ENCODE measurements at regions not wholly inside any gene's neighbourhood (a gene's known extent, or its start where the extent isn't known, plus 50 kb on each side); places are given as distances from the start of the nearest gene placed in this dataset.

DNA sequence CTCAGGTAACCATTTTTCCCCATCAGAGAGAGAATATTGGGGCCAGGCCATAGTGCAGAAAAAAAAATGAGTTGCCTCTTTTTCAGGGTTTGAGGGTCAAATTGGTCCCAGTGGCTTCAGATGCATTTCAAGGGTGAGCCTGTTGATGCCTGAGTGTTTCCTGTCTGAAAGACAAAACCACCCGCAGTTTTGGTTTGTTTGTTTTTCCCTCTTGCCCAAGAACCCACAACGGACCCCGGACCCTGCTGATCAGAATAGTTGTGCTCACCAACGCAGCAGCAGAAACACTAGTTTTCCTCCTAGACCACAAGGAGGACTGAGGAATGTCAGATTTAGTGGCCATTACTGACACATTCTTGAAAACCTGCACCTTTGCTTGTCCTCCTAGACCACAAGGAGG, 1433.1 kb downstream of the PLA2G4A start:
- no peaks in the 10 kb centered on the region for H3K4me1 ChIP-seq (ENCODE audit: control insufficient read depth, insufficient read depth, low read length)
- no peak overlapping the region for H3K4me3 ChIP-seq (ENCODE audit: low read length)
- 88% methylated on average over 4 of the region's 4 CpGs for WGBS (ENCODE audit: insufficient coverage)
- H3K36me3 ChIP-seq (ENCODE audit: control insufficient read depth, insufficient read depth, low read length): no peaks in the 10 kb centered on the region
- H3K9me3 ChIP-seq (replicated peaks; ENCODE audit: control insufficient read depth, low read depth, low read length): peaks cover 19% of the 10 kb centered on the region
- no peaks in the 10 kb centered on the region for H3K27me3 ChIP-seq (ENCODE audit: control insufficient read depth, insufficient read depth, low read length)
- DNase-seq: no peak
- H3K27ac ChIP-seq (ENCODE audit: low read length): no peak overlapping the region

DNA sequence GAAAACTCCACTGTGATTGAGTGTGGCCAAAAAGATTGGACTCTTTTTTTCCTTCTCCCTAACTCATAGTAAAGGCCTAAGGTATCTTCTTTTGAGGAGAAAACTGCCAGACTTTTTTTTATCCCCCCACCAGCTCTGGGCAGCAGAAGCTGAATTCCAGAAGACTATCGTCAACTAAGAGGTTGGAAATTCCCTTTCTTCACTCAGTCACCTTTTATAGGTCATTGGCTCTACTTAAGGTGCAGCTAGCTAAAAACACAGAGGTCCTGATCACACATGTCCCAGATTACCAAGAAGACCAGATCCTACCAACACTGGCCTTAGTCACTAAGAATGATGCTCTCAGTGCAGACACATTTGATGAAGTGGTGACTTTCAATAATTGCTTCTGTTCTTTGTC, 1441.2 kb downstream of the PLA2G4A start:
- Histone ChIP-seq H3K4me3 (ENCODE audit: low read length) (no peak overlapping the region), H3K27ac (ENCODE audit: low read length) (no peak overlapping the region), H3K36me3 (ENCODE audit: control insufficient read depth, insufficient read depth, low read length) (no peaks in the 10 kb centered on the region), H3K4me1 (ENCODE audit: control insufficient read depth, insufficient read depth, low read length) (no peaks in the 10 kb centered on the region), H3K27me3 (ENCODE audit: control insufficient read depth, insufficient read depth, low read length) (no peaks in the 10 kb centered on the region), H3K9me3 (replicated peaks; ENCODE audit: control insufficient read depth, low read depth, low read length) (peaks cover 6% of the 10 kb centered on the region)
- no peak for DNase-seq
- WGBS (ENCODE audit: insufficient coverage): no CpG with 5 or more reads among the region's 1 CpG

- no peak for DNase-seq
- H3K36me3 ChIP-seq (ENCODE audit: control insufficient read depth, insufficient read depth, low read length): no peaks in the 10 kb centered on the region
- peaks cover 6% of the 10 kb centered on the region for H3K9me3 ChIP-seq (replicated peaks; ENCODE audit: control insufficient read depth, low read depth, low read length)
- no peak overlapping the region for H3K4me3 ChIP-seq (ENCODE audit: low read length)
- H3K27me3 ChIP-seq (ENCODE audit: control insufficient read depth, insufficient read depth, low read length): no peaks in the 10 kb centered on the region
- no peaks in the 10 kb centered on the region for H3K4me1 ChIP-seq (ENCODE audit: control insufficient read depth, insufficient read depth, low read length)
- no peak overlapping the region for H3K27ac ChIP-seq (ENCODE audit: low read length)
- whole genome bisulfite sequencing (ENCODE audit: insufficient coverage): no CpG with 5 or more reads among the region's 1 CpG
These were observed 1441.7 kb downstream of the PLA2G4A start for GRCh38 chr1:188270497-188270896.

DNA sequence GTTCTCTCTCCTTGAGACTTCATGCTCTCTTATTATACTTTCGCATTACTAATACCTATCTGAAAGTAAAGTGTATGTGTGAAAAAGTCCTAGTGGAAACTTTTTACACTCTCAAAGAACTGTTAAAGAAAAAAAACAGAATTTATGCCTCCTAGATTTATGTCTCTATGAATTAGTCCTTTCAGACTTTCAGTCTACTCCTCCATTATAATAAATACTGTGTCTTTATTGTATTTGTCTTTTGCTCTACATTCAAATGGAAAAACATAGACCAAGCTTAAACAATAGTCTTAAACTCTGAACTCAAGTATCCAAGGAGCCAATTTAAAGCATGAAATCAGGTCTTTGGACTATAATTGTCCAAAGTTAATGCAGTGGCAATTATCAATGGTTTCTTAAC, 1449.0 kb downstream of the PLA2G4A start:
- no peak for DNase-seq
- Histone ChIP-seq H3K27me3 (ENCODE audit: control insufficient read depth, insufficient read depth, low read length) (no peaks in the 10 kb centered on the region), H3K4me3 (ENCODE audit: low read length) (no peak overlapping the region), H3K4me1 (ENCODE audit: control insufficient read depth, insufficient read depth, low read length) (no peaks in the 10 kb centered on the region), H3K9me3 (replicated peaks; ENCODE audit: control insufficient read depth, low read depth, low read length) (no peaks in the 10 kb centered on the region), H3K36me3 (ENCODE audit: control insufficient read depth, insufficient read depth, low read length) (no peaks in the 10 kb centered on the region), H3K27ac (ENCODE audit: low read length) (no peak overlapping the region)
- no CpG with 5 or more reads among the region's 1 CpG for whole genome bisulfite sequencing (ENCODE audit: insufficient coverage)

- WGBS (ENCODE audit: insufficient coverage): no CpG with 5 or more reads among the region's 3 CpGs
- Histone ChIP-seq H3K36me3 (ENCODE audit: control insufficient read depth, insufficient read depth, low read length) (no peaks in the 10 kb centered on the region), H3K27me3 (ENCODE audit: control insufficient read depth, insufficient read depth, low read length) (no peaks in the 10 kb centered on the region), H3K27ac (ENCODE audit: low read length) (no peak overlapping the region), H3K9me3 (replicated peaks; ENCODE audit: control insufficient read depth, low read depth, low read length) (no peaks in the 10 kb centered on the region), H3K4me3 (ENCODE audit: low read length) (no peak overlapping the region), H3K4me1 (ENCODE audit: control insufficient read depth, insufficient read depth, low read length) (no peaks in the 10 kb centered on the region)
- DNase-seq: no peak
These were observed 1453.2 kb downstream of the PLA2G4A start for GRCh38 chr1:188281921-188282320.

DNA sequence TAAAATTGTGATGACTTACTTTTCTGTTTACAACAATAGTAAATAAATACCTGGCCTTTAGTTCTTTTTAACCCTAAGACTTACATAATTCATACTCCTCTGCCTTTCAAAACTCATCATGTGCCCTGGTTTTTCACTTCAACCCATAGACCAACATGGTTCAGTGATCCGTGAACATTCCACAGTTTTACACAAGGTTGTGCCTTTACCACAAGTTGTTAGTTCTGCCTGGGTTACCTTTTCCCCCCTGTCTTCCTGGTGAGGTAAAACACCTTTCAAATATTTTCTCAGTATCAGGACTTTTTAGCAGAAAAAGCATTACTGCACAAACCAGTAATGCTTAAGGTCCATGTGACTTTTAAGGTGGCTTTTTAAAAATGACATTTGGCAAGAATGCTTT, 1466.4 kb downstream of the PLA2G4A start:
- Histone ChIP-seq H3K27me3 (ENCODE audit: control insufficient read depth, insufficient read depth, low read length) (no peaks in the 10 kb centered on the region), H3K4me1 (ENCODE audit: control insufficient read depth, insufficient read depth, low read length) (no peaks in the 10 kb centered on the region), H3K4me3 (ENCODE audit: low read length) (no peak overlapping the region), H3K36me3 (ENCODE audit: control insufficient read depth, insufficient read depth, low read length) (no peaks in the 10 kb centered on the region), H3K27ac (ENCODE audit: low read length) (no peak overlapping the region), H3K9me3 (replicated peaks; ENCODE audit: control insufficient read depth, low read depth, low read length) (no peaks in the 10 kb centered on the region)
- WGBS (ENCODE audit: insufficient coverage): 89% methylated on average over 1 of the region's 1 CpG
- DNase-seq: no peak

DNA sequence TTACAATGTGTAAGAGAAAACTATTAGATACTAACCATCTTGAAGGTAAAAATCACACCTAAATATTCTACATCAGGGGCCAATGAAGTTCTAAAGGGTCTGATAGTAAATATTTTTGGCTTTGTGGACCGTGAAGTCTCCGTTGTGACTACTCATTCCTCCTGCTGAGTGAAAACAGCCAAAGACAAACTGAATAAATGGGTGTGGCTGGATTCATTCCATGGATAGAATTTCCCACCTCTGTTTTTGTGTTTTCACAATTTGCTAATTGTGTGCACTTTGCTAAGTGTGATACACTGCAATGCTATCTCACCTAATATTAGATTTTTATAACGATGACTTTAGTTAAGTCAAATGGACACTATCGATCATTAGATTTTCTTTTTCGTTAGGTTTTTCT, 1474.0 kb downstream of the PLA2G4A start:
- H3K4me3 ChIP-seq (ENCODE audit: low read length): no peak overlapping the region
- H3K9me3 ChIP-seq (replicated peaks; ENCODE audit: control insufficient read depth, low read depth, low read length): no peaks in the 10 kb centered on the region
- no peaks in the 10 kb centered on the region for H3K4me1 ChIP-seq (ENCODE audit: control insufficient read depth, insufficient read depth, low read length)
- no peaks in the 10 kb centered on the region for H3K36me3 ChIP-seq (ENCODE audit: control insufficient read depth, insufficient read depth, low read length)
- WGBS (ENCODE audit: insufficient coverage): no CpG with 5 or more reads among the region's 5 CpGs
- no peak overlapping the region for H3K27ac ChIP-seq (ENCODE audit: low read length)
- no peak for DNase-seq
- H3K27me3 ChIP-seq (ENCODE audit: control insufficient read depth, insufficient read depth, low read length): no peaks in the 10 kb centered on the region

DNA sequence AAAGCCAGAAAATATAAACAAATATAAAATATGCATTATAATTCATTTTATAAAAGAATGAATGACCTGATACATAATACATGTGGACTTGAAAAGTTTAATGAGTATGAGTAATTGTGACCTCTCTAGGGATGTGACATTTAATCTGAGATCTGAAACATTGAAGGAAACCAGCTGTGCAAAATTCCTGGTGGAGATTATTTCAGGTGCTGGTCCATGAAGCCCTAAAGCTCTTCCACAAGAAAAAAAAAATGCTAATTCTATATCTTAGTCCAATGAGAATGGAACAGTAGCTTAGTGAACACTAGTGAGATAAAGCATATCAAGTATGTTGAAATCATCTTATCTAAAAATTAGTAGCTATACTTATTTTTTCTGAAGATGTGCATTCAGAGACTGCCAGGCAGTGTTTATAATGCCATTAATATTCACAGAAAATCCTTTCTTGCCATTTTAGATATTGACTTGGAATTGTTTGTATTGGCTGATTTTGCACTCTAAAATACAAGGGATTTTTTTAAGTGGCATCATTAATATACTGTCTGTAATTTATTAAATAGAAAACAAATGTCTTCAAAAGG, 1485.9 kb downstream of the PLA2G4A start:
- no peaks in the 10 kb centered on the region for H3K36me3 ChIP-seq (ENCODE audit: control insufficient read depth, insufficient read depth, low read length)
- no peak overlapping the region for H3K27ac ChIP-seq (ENCODE audit: low read length)
- no peaks in the 10 kb centered on the region for H3K27me3 ChIP-seq (ENCODE audit: control insufficient read depth, insufficient read depth, low read length)
- no peaks in the 10 kb centered on the region for H3K9me3 ChIP-seq (replicated peaks; ENCODE audit: control insufficient read depth, low read depth, low read length)
- no peaks in the 10 kb centered on the region for H3K4me1 ChIP-seq (ENCODE audit: control insufficient read depth, insufficient read depth, low read length)
- no peak for DNase-seq
- no peak overlapping the region for H3K4me3 ChIP-seq (ENCODE audit: low read length)

- H3K4me1 ChIP-seq (ENCODE audit: control insufficient read depth, insufficient read depth, low read length): no peaks in the 10 kb centered on the region
- no peaks in the 10 kb centered on the region for H3K36me3 ChIP-seq (ENCODE audit: control insufficient read depth, insufficient read depth, low read length)
These were observed 1489.1 kb downstream of the PLA2G4A start for GRCh38 chr1:188317894-188318293.

GRCh38 chr1:188325211-188325610, 1496.5 kb downstream of the PLA2G4A start:
- no peaks in the 10 kb centered on the region for H3K36me3 ChIP-seq (ENCODE audit: control insufficient read depth, insufficient read depth, low read length)
- no peaks in the 10 kb centered on the region for H3K4me1 ChIP-seq (ENCODE audit: control insufficient read depth, insufficient read depth, low read length)
- H3K27ac ChIP-seq (ENCODE audit: low read length): no peak overlapping the region
- H3K9me3 ChIP-seq (replicated peaks; ENCODE audit: control insufficient read depth, low read depth, low read length): no peaks in the 10 kb centered on the region
- WGBS (ENCODE audit: insufficient coverage): no CpG with 5 or more reads among the region's 3 CpGs
- DNase-seq: no peak
- H3K27me3 ChIP-seq (ENCODE audit: control insufficient read depth, insufficient read depth, low read length): no peaks in the 10 kb centered on the region
- H3K4me3 ChIP-seq (ENCODE audit: low read length): no peak overlapping the region

More at GRCh38 chr1:188317894-188318293, 1489.1 kb downstream of the PLA2G4A start:
- no peaks in the 10 kb centered on the region for H3K9me3 ChIP-seq (replicated peaks; ENCODE audit: control insufficient read depth, low read depth, low read length)
- no peaks in the 10 kb centered on the region for H3K27me3 ChIP-seq (ENCODE audit: control insufficient read depth, insufficient read depth, low read length)
- no peak overlapping the region for H3K27ac ChIP-seq (ENCODE audit: low read length)
- no peak for DNase-seq
- no peak overlapping the region for H3K4me3 ChIP-seq (ENCODE audit: low read length)

GRCh38 chr1:188343914-188344313, 1515.2 kb downstream of the PLA2G4A start:
- Histone ChIP-seq H3K9me3 (replicated peaks; ENCODE audit: control insufficient read depth, low read depth, low read length) (no peaks in the 10 kb centered on the region), H3K27me3 (ENCODE audit: control insufficient read depth, insufficient read depth, low read length) (no peaks in the 10 kb centered on the region), H3K27ac (ENCODE audit: low read length) (no peak overlapping the region), H3K4me1 (ENCODE audit: control insufficient read depth, insufficient read depth, low read length) (no peaks in the 10 kb centered on the region), H3K4me3 (ENCODE audit: low read length) (no peak overlapping the region), H3K36me3 (ENCODE audit: control insufficient read depth, insufficient read depth, low read length) (no peaks in the 10 kb centered on the region)
- DNase-seq: no peak
- WGBS (ENCODE audit: insufficient coverage): 100% methylated on average over 1 of the region's 1 CpG

Data from muscle of leg (tissue), 3 donors.